GM21447 (cell line): ENCODE measurements at regions not wholly inside any gene's neighbourhood (a gene's known extent, or its start where the extent isn't known, plus 50 kb on each side); places are given as distances from the start of the nearest gene placed in this dataset.

Experiments
- ATAC-seq: cut with Tn5 transposase; IDR thresholded peaks from one replicate; pipeline ENCODE4 v1.9.1; 2021; ENCODE audit not compliant: unreplicated experiment

- ATAC-seq, result no peak
Observed at GRCh38 chr6:54710456-54710855, 136.1 kb upstream of the FAM83B start.

DNA sequence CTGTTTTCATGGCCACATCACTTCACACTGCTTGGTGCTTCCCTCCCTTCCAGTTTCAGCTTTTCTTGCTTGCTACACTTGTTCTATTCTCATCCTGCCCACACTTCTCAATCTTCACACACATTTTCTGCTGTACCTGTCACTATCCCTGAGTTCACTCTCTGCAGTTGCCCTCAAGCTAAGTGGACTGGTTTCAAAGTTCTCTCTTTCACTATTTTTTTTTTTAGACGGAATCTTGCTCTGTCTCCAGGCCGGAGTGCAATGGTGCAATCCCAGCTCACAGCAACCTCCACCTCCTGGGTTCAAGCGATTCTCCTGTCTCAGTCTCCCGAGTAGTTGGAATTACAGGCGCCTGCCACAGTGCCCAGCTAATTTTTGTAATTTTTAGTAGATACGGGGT, 130.6 kb upstream of the FAM83B start:
- no peak for ATAC-seq

DNA sequence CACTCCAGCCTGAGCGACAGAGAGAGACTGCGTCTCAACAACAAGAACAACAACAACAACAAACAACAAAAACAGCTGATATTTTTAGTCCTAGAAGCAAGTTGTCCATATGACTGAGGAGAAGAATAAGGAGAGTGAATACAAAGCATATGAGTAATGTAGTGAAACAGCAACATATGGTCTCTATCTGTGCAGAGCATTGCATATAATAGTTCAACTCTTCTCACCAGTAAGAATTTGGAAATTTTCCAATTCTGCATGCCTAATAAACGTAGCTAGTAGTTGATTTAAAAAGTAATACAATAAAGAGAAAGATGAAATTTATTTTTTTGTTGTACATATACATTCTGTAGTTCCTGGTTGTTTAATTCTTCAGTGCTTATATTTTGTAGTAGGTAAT, 129.7 kb upstream of the FAM83B start:
- no peak for ATAC-seq

- peak; percentile 74 for ATAC-seq
Observed at GRCh38 chr6:54717849-54718455, 128.6 kb upstream of the FAM83B start.

DNA sequence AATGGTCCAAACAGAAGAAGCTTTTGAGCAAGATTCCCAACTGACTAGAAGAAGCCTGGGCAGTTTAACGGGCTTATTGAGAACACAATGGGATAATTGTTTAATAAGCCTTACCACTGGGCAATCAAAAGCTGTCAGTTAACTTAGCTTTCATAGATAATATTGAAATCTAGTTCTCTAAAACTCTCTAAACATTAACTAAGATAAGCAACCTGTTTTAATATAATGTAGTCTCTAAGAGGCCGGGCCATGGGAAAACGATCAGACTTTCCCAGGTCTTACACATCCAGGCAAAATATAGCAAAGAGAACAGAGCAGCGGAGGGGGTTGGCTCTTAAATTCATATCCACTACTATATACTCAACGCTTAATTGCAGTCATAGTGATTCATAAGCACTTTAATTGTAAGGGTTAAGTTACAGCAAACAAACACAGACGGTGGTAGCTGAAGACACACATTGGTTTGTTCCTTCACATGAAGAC, 128.0 kb upstream of the FAM83B start:
- no peak for ATAC-seq

GRCh38 chr6:54719131-54719530, 127.4 kb upstream of the FAM83B start:
- no peak for ATAC-seq

- ATAC-seq, result no peak
Observed at GRCh38 chr6:54719633-54720032, 126.9 kb upstream of the FAM83B start.

- ATAC-seq, result no peak
Observed at GRCh38 chr6:54722328-54722727, 124.2 kb upstream of the FAM83B start.

DNA sequence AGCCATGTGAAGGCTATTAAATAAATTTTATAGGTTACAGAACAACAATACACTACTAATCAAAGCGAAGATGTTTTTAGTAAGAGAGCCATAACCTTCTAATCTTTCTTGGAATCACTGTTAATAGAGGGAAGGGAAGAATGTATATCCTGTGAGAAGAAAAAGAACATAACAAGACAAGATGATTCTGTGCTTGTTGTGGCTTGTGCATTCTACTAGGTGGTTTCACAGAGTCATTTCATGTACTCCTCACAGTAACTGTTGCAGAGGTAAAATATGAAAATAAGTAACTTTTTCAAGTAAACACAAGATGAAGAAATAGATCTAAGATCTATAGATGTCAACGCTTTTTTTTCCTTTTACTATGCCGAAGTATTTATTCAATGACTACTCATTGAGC, 116.9 kb upstream of the FAM83B start:
- no peak for ATAC-seq

DNA sequence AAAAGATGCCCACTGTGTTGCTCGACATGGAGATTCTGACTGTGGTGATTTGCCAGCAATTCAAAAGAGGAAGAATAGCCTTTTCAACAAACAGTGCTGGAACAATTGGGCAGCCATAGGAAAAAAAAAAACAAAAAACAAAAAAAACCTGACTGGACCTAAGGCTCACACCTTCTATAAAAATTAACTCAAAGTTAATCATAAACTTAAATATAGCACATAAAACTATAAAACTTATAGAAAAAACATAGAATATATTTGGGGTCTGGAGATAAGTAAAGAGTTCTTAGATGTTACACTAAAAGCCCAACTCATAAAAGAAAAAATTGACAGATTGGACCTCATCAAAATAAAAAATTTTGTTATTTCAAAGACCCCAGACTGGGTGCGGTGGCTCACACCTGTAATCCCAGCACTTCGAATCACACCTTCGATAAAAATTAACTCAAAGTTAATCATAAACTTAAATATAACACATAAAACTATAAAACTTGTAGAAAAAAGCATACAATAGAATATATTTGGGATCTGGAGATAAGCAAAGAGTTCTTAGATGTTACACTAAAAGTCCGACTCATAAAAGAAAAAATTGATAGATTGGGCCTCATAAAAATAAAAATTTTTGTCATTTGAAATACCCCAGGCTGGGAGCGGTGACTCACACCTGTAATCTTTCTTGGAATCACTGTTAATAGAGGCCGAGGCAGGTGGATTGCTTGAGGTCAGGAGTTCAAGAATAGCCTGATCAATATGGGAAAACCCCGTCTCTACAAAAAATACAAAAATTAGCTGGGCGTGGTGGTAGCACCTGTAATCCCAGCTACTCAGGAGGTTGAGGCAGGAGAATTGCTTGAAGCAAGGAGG, 115.6 kb upstream of the FAM83B start:
- no peak for ATAC-seq

GRCh38 chr6:54737247-54737646, 109.3 kb upstream of the FAM83B start:
- ATAC-seq, result no peak

GRCh38 chr6:54747955-54748354, 98.6 kb upstream of the FAM83B start:
- ATAC-seq, result no peak

- no peak for ATAC-seq
Observed at GRCh38 chr6:54754406-54754805, 92.2 kb upstream of the FAM83B start.

GRCh38 chr6:54758340-54758739, 88.2 kb upstream of the FAM83B start:
- no peak for ATAC-seq

DNA sequence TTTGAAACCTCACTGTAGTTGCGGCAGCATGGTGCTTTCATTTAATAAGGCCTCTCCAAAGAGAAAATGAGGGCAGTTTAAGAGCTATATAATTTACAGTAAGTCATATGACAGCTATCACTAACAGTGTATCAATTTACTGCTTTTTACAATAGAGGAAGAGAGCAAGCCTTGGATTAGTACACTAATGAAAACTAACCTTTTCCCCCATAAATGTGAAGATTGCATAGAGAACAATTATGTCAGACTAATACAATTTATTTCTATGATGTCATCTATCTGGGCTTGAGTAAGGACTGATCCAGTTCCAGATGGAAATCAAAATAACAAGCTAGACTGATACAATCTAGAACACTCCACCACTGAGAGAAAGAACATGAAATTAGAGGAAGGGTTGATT, 78.1 kb upstream of the FAM83B start:
- ATAC-seq, result no peak

GRCh38 chr6:54770328-54770727, 76.2 kb upstream of the FAM83B start:
- ATAC-seq, result no peak

DNA sequence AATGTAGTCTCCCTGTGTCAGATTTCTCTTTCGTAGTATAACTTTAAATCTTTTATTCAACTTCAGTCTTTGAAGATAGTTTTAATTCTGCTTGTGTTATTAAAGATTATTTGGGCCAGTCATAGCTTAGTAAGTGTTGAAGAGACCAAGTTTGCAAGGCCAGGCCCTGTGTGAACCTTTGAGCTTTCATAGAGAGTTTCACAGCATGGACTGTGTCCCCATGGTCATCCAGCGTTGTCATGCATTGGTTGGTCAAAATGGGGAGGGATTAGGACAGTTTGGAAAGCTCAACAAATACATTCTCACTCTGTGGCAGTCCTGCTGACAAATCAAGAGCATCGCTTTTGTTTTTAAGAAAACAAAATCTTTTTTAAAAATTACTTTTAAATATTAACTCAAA, 74.6 kb upstream of the FAM83B start:
- no peak for ATAC-seq

DNA sequence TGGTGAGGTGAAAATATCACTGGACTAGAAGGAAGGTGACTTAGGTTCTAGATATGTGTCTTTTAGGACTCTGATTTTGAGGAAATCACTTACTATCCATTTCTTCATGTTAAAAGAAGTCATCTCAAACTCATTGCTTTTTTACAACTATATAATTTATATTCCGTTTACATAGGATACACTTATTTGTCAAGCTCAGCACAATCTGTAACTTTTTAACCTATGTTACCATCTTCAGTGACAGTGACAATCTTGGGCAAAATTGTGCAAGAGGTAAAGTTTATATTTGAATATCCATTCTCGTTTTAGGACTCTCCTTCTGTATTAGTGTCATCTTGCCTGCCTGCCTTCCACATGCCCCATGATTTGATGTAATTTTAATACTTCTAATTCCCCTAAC, 74.0 kb upstream of the FAM83B start:
- no peak for ATAC-seq

DNA sequence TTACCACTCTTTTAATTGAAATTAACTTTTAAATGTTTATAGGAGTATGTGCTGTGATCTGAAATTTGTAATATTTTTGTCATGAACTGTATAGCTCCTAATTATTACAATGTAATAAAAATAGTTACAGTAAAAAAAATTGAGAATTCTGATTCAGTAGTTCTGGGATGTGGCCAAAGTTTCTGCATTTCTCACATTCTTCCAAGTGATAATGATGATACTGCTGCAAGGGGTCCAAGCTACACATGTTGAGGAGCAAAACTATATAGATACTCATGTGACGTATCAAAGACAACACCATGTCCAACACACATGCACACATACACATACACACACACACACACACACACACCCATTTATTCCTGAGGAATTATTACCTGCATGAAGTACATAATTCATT, 71.0 kb upstream of the FAM83B start:
- ATAC-seq, result no peak

- no peak for ATAC-seq
Observed at GRCh38 chr6:54776891-54777290, 69.7 kb upstream of the FAM83B start.

GRCh38 chr6:54778731-54779130, 67.8 kb upstream of the FAM83B start:
- no peak for ATAC-seq

DNA sequence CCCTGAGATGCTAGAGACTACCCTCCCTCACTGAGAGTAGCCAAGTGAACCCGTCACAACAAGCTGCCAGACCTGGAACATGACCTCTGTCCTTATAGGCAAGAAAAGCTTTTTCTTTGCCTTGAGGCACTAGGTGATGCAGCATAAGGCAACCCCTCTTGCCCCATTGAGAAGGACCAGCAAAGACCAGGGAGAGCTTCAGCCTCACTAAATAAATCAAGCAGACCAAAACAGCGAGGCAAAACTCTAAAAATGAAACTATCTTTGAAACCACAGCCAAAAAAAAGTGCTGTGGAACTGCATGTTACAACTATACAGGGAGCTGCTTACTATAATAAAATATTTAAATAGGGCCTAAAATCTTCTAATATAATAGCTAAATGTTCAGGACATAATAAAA, 62.6 kb upstream of the FAM83B start:
- no peak for ATAC-seq

DNA sequence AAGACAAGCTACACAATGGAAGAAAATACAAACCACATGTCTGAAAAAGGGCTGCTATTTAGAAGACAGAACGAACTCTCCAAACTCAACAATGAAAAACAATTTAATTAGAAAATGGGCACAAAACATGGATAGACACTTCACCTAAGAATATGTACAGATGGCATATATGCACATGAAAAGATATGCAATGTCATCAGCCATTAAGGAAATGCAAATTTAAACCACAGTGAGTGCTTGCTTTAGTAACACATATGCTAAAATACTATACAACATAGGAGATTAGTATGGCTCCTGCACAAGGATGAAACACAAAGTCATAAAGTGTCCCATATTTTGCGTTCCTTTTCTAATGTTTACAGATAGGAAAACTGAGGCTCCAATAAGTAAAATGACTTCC, 60.4 kb upstream of the FAM83B start:
- no peak for ATAC-seq
